HepG2 (cell line): ENCODE measurements at regions not wholly inside any gene's neighbourhood (a gene's known extent, or its start where the extent isn't known, plus 50 kb on each side); places are given as distances from the start of the nearest gene placed in this dataset.

Source experiments
- ARID2 ChIP-seq: sonication (generic); formaldehyde crosslinking; IDR thresholded peaks from 2 replicates; pipeline ENCODE4 v1.8.1; 2022; ENCODE audit warnings: mild to moderate bottlenecking, missing genetic modification reagents, borderline replicate concordance
- CCDC6 ChIP-seq: sonication (generic); formaldehyde crosslinking; IDR thresholded peaks from 2 replicates; pipeline ENCODE4 v1.8.1; 2022; ENCODE audit warnings: mild to moderate bottlenecking, missing genetic modification reagents, moderate library complexity
- EED ChIP-seq: sonication (generic); formaldehyde crosslinking; IDR thresholded peaks from 2 replicates; pipeline ENCODE4 v1.5.0; 2020; ENCODE audit warnings: mild to moderate bottlenecking, missing genetic modification reagents
- ELF3 ChIP-seq: IDR thresholded peaks from 2 replicates; pipeline ENCODE4 v1.6.1; 2016; ENCODE audit warnings: missing genetic modification reagents, missing compliant biosample characterization
- ERF ChIP-seq: IDR thresholded peaks from 2 replicates; pipeline ENCODE4 v1.6.1; 2018; ENCODE audit warnings: missing biosample characterization, missing genetic modification reagents
- GATA4 ChIP-seq: sonication (generic); IDR thresholded peaks from 2 replicates; pipeline ENCODE4 v1.6.1; 2016; ENCODE audit warnings: antibody characterized with exemption, low read depth, borderline replicate concordance
- GMEB1 ChIP-seq: sonication (generic); formaldehyde crosslinking; IDR thresholded peaks from 2 replicates; pipeline ENCODE4 v1.5.1; 2020; ENCODE audit warnings: missing genetic modification reagents, mild to moderate bottlenecking, borderline replicate concordance
- HCFC1 ChIP-seq: fragments of 150-350 bp; IDR thresholded peaks from 2 replicates; pipeline ENCODE4 v1.6.1; 2014; ENCODE audit warnings: low read depth, low read length
- IRF2 ChIP-seq: IDR thresholded peaks from 2 replicates; pipeline ENCODE4 v1.6.1; 2018; ENCODE audit warnings: missing genetic modification reagents, missing compliant biosample characterization
- NFYB ChIP-seq: sonication (generic); formaldehyde crosslinking; IDR thresholded peaks from 2 replicates; pipeline ENCODE4 v1.4.0; 2020; ENCODE audit warnings: missing genetic modification reagents
- NRL ChIP-seq: sonication (generic); formaldehyde crosslinking; IDR thresholded peaks from 2 replicates; pipeline ENCODE4 v1.5.0; 2020; ENCODE audit warnings: missing genetic modification reagents, mild to moderate bottlenecking, moderate library complexity, borderline replicate concordance
- POLR2A ChIP-seq, 2 experiments: IDR thresholded peaks; 2 replicates each; pipeline ENCODE4 v1.6.1; 2011; ENCODE audit warnings: low read depth in 2 of 2, low read length in 2 of 2, mild to moderate bottlenecking in 1 of 2, moderate library complexity in 1 of 2; ENCODE audit not compliant: insufficient read depth in 1 of 2
- RXRA ChIP-seq: sonication (generic); formaldehyde crosslinking; IDR thresholded peaks from 2 replicates; pipeline ENCODE4 v1.5.1; 2020; ENCODE audit warnings: missing genetic modification reagents
- STAT5B ChIP-seq: sonication (generic); formaldehyde crosslinking; IDR thresholded peaks from 2 replicates; pipeline ENCODE4 v1.4.0; 2020; ENCODE audit warnings: missing genetic modification reagents
- TP53 ChIP-seq: sonication (generic); formaldehyde crosslinking; conservative IDR thresholded peaks from 2 replicates; pipeline ENCODE4 v1.4.0; 2020; ENCODE audit warnings: missing genetic modification reagents
- TSC22D2 ChIP-seq: sonication (generic); formaldehyde crosslinking; IDR thresholded peaks from 2 replicates; pipeline ENCODE4 v1.5.1; 2020; ENCODE audit warnings: missing genetic modification reagents, mild to moderate bottlenecking, borderline replicate concordance
- ZMAT3 ChIP-seq: sonication (generic); formaldehyde crosslinking; conservative IDR thresholded peaks from 2 replicates; pipeline ENCODE4 v1.7.0; 2021; ENCODE audit warnings: missing genetic modification reagents
- ZNF136 ChIP-seq: sonication (generic); formaldehyde crosslinking; IDR thresholded peaks from 2 replicates; pipeline ENCODE4 v1.8.1; 2022; ENCODE audit warnings: low read depth, mild to moderate bottlenecking, moderate library complexity, missing genetic modification reagents
- ZNF20 ChIP-seq: sonication (generic); formaldehyde crosslinking; IDR thresholded peaks from 2 replicates; pipeline ENCODE4 v1.4.0; 2020; ENCODE audit warnings: mild to moderate bottlenecking, moderate library complexity, missing genetic modification reagents
- ZNF251 ChIP-seq: sonication (generic); formaldehyde crosslinking; IDR thresholded peaks from 2 replicates; pipeline ENCODE4 v1.9.0; 2021; ENCODE audit warnings: mild to moderate bottlenecking, missing genetic modification reagents
- ZNF30 ChIP-seq: sonication (generic); formaldehyde crosslinking; IDR thresholded peaks from 2 replicates; pipeline ENCODE4 v1.5.0; 2020; ENCODE audit warnings: mild to moderate bottlenecking, missing genetic modification reagents
- ZNF354B ChIP-seq: sonication (generic); formaldehyde crosslinking; IDR thresholded peaks from 2 replicates; pipeline ENCODE4 v1.8.0; 2022; ENCODE audit warnings: mild to moderate bottlenecking, missing genetic modification reagents
- ZNF446 ChIP-seq: sonication (generic); formaldehyde crosslinking; IDR thresholded peaks from 2 replicates; pipeline ENCODE4 v1.5.0; 2020; ENCODE audit warnings: mild to moderate bottlenecking, missing genetic modification reagents
- ZNF614 ChIP-seq: IDR thresholded peaks from 2 replicates; pipeline ENCODE4 v1.6.1; 2018; ENCODE audit warnings: missing biosample characterization, missing genetic modification reagents, inconsistent platforms, borderline replicate concordance
- ZNF749 ChIP-seq: sonication (generic); formaldehyde crosslinking; IDR thresholded peaks from 2 replicates; pipeline ENCODE4 v1.8.0; 2022; ENCODE audit warnings: mild to moderate bottlenecking, missing genetic modification reagents, moderate library complexity, borderline replicate concordance
- ZNF772 ChIP-seq: sonication (generic); formaldehyde crosslinking; IDR thresholded peaks from 2 replicates; pipeline ENCODE4 v1.5.0; 2020; ENCODE audit warnings: mild to moderate bottlenecking, missing genetic modification reagents
- ZNF839 ChIP-seq: sonication (generic); formaldehyde crosslinking; IDR thresholded peaks from 2 replicates; pipeline ENCODE4 v1.4.0; 2020; ENCODE audit warnings: missing genetic modification reagents, mild to moderate bottlenecking, borderline replicate concordance
- ZSCAN30 ChIP-seq: sonication (generic); formaldehyde crosslinking; IDR thresholded peaks from 2 replicates; pipeline ENCODE4 v1.5.0; 2020; ENCODE audit warnings: mild to moderate bottlenecking, missing genetic modification reagents
- TF ChIP-seq, protein P1 (sequence below): sonication (generic); formaldehyde crosslinking; IDR thresholded peaks from 2 replicates; pipeline ENCODE4 v1.8.0; 2022; ENCODE audit warnings: mild to moderate bottlenecking, missing genetic modification reagents, borderline replicate concordance

GRCh38 chr2:62569907-62570841, 64.2 kb upstream of the TMEM17 start (continued):
- no peak for TF ChIP-seq GMEB1
- TF ChIP-seq ERF (CRISPR knock-in tag): peak; percentile 85
- TF ChIP-seq STAT5B: no peak
- peak; percentile 97 for TF ChIP-seq GATA4
- no peak; the same call in 1 of the 2 replicates for TF ChIP-seq ZNF20 (CRISPR knock-in tag)
- no peak for TF ChIP-seq ZNF446 (CRISPR knock-in tag)
- TF ChIP-seq POLR2A (IDR thresholded peaks at IDR 0.05; ENCODE audit: insufficient read depth in 1 of 2, low read depth in 2 of 2, low read length in 2 of 2): peak; percentile 62 to 84; a peak in 3 of 4 replicates
- peak; percentile 95 for TF ChIP-seq ELF3 (CRISPR knock-in tag)
- no peak for TF ChIP-seq ZNF251 (CRISPR knock-in tag)
- TF ChIP-seq HCFC1: no peak
- TF ChIP-seq ZNF614 (CRISPR knock-in tag): peak; percentile 62; the same call in 1 of the 2 replicates
- no peak for TF ChIP-seq ZNF354B (CRISPR knock-in tag)
- TF ChIP-seq ZSCAN30: no peak; the same call in 1 of the 2 replicates
- no peak; the same call in 1 of the 2 replicates for TF ChIP-seq NRL (CRISPR knock-in tag)
- TF ChIP-seq, protein P1, sequence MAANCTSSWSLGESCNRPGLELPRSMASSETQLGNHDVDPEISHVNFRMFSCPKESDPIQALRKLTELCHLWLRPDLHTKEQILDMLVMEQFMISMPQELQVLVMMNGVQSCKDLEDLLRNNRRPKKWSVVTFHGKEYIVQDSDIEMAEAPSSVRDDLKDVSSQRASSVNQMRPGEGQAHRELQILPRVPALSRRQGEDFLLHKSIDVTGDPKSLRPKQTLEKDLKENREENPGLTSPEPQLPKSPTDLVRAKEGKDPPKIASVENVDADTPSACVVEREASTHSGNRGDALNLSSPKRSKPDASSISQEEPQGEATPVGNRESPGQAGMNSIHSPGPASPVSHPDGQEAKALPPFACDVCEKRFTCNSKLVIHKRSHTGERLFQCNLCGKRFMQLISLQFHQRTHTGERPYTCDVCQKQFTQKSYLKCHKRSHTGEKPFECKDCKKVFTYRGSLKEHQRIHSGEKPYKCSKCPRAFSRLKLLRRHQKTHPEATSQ (CRISPR knock-in tag): peak; percentile 58; the same call in 1 of the 2 replicates
- TF ChIP-seq IRF2: peak; percentile 87
- TF ChIP-seq RXRA (CRISPR knock-in tag): peak; percentile 97; the same call in 1 of the 2 replicates
- peak; percentile 91 for TF ChIP-seq CCDC6 (CRISPR knock-in tag)
- TF ChIP-seq ZNF136: no peak
- TF ChIP-seq ARID2 (CRISPR knock-in tag): no peak
- no peak for TF ChIP-seq EED
- peak; percentile 79; the same call in 1 of the 2 replicates for TF ChIP-seq ZNF749 (CRISPR knock-in tag)
- 0 out of 2 replicates have a peak, but pooled peaks have one; percentile 29 for TF ChIP-seq ZNF839 (CRISPR knock-in tag)
- no peak; the same call in 1 of the 2 replicates for TF ChIP-seq TSC22D2 (CRISPR knock-in tag)
- peak; percentile 33; the same call in 1 of the 2 replicates for TF ChIP-seq ZMAT3 (CRISPR knock-in tag)
- TF ChIP-seq NFYB (CRISPR knock-in tag): no peak
- TF ChIP-seq ZNF772 (CRISPR knock-in tag): 0 out of 2 replicates have a peak, but pooled peaks have one; percentile 1
- TF ChIP-seq ZNF30: no peak
- TF ChIP-seq TP53 (CRISPR knock-in tag): peak; percentile 91; the same call in 1 of the 2 replicates
